GM23338 (cell line): ENCODE measurements at regions not wholly inside any gene's neighbourhood (a gene's known extent, or its start where the extent isn't known, plus 50 kb on each side); places are given as distances from the start of the nearest gene placed in this dataset.

Experiments used
- ATAC-seq: fragments of 200-7000 bp; cut with Tn5 transposase; 3 replicates; pipeline ENCODE4 v1.9.1; 2020
- DNase-seq: peaks from one replicate; pipeline ENCODE4 v3.0.0-alpha.2; 2015; ENCODE audit warnings: low spot score
- H2AFZ ChIP-seq: fragments of 200-600 bp; sonication (generic); 2 replicates; pipeline ENCODE4 v1.8.0; 2016; ENCODE audit warnings: antibody characterized with exemption, mild to moderate bottlenecking, moderate library complexity
- H3F3A ChIP-seq: fragments of 200-600 bp; sonication (generic); replicated peaks from 2 replicates; pipeline ENCODE4 v1.8.0; 2017; ENCODE audit warnings: antibody characterized with exemption, mixed run types, low read depth
- H3K27ac ChIP-seq: fragments of 200-600 bp; sonication (generic); 2 replicates; pipeline ENCODE4 v1.6.1; 2016; ENCODE audit warnings: low read depth
- H3K27me3 ChIP-seq: fragments of 200-600 bp; sonication (generic); 2 replicates; pipeline ENCODE4 v1.8.0; 2016; ENCODE audit warnings: mild to moderate bottlenecking, mixed run types, moderate library complexity; ENCODE audit not compliant: insufficient read depth
- H3K36me3 ChIP-seq: fragments of 200-600 bp; sonication (generic); 2 replicates; pipeline ENCODE4 v1.8.0; 2016; ENCODE audit warnings: mild to moderate bottlenecking; ENCODE audit not compliant: insufficient read depth
- H3K4me1 ChIP-seq: fragments of 200-600 bp; sonication (generic); 2 replicates; pipeline ENCODE4 v1.8.0; 2016; ENCODE audit warnings: mild to moderate bottlenecking, moderate library complexity; ENCODE audit not compliant: insufficient read depth
- H3K4me2 ChIP-seq: fragments of 200-600 bp; sonication (generic); 2 replicates; pipeline ENCODE4 v1.7.1; 2017; ENCODE audit warnings: mixed run types
- H3K4me3 ChIP-seq: fragments of 200-600 bp; sonication (generic); 2 replicates; pipeline ENCODE4 v1.6.1; 2016; ENCODE audit warnings: mixed run types
- H3K79me2 ChIP-seq: fragments of 200-600 bp; sonication (generic); replicated peaks from 2 replicates; pipeline ENCODE4 v1.8.0; 2017; ENCODE audit warnings: mild to moderate bottlenecking; ENCODE audit not compliant: insufficient read depth
- H3K9me2 ChIP-seq: fragments of 200-600 bp; sonication (generic); 2 replicates; pipeline ENCODE4 v1.8.0; 2017; ENCODE audit not compliant: insufficient read depth
- H4K20me1 ChIP-seq: fragments of 200-600 bp; sonication (generic); replicated peaks from 2 replicates; pipeline ENCODE4 v1.8.0; 2017; ENCODE audit warnings: mild to moderate bottlenecking; ENCODE audit not compliant: insufficient read depth
- H3K27ac Mint-ChIP-seq: 2 replicates; pipeline ENCODE4 v1.8.0; 2020; ENCODE audit warnings: inconsistent platforms, mild to moderate bottlenecking, moderate library complexity, mixed read lengths
- H3K27me3 Mint-ChIP-seq: 3 replicates; pipeline ENCODE4 v1.8.0; 2022; ENCODE audit warnings: low read depth, mild to moderate bottlenecking, moderate library complexity, mixed read lengths, inconsistent platforms; ENCODE audit not compliant: insufficient read depth, poor library complexity
- H3K36me3 Mint-ChIP-seq: 3 replicates; pipeline ENCODE4 v1.8.0; 2021; ENCODE audit warnings: low read depth, mild to moderate bottlenecking, inconsistent platforms, moderate library complexity, mixed read lengths
- H3K4me1 Mint-ChIP-seq: 3 replicates; pipeline ENCODE4 v1.8.0; 2020; ENCODE audit warnings: mild to moderate bottlenecking, inconsistent platforms, mixed read lengths
- H3K4me3 Mint-ChIP-seq: 3 replicates; pipeline ENCODE4 v1.8.0; 2021; ENCODE audit warnings: moderate library complexity, mild to moderate bottlenecking, inconsistent platforms, mixed read lengths
- H3K9me3 Mint-ChIP-seq: 3 replicates; pipeline ENCODE4 v1.8.0; 2020; ENCODE audit warnings: moderate library complexity, mild to moderate bottlenecking, inconsistent platforms, mixed read lengths
- CREB1 ChIP-seq: fragments of 250-450 bp; sonication (Bioruptor Pico); IDR thresholded peaks from 2 replicates; pipeline ENCODE4 v1.5.0; 2020; ENCODE audit warnings: low read depth, mild to moderate bottlenecking, moderate library complexity
- CTCF ChIP-seq, 2 experiments: fragments of 200-600 bp in 1 of 2; sonication (generic) in 1 of 2; conservative IDR thresholded peaks; 2 replicates each; pipeline versions ENCODE4 v1.5.1 to v1.6.1; 2016 to 2017; ENCODE audit warnings: antibody characterized with exemption in 2 of 2, low read depth in 2 of 2, mild to moderate bottlenecking in 2 of 2, moderate library complexity in 1 of 2
- ETS1 ChIP-seq: IDR thresholded peaks from 2 replicates; pipeline ENCODE4 v1.6.1; 2016; ENCODE audit warnings: antibody characterized with exemption
- EZH2 ChIP-seq: fragments of 200-600 bp; sonication (generic); IDR thresholded peaks from one replicate; pipeline ENCODE4 v1.8.0; 2017; ENCODE audit warnings: antibody characterized with exemption, mild to moderate bottlenecking, low read depth; ENCODE audit not compliant: unreplicated experiment
- EZH2phosphoT487 ChIP-seq: fragments of 200-600 bp; sonication (generic); IDR thresholded peaks from one replicate; pipeline ENCODE4 v1.8.1; 2018; ENCODE audit warnings: antibody characterized with exemption; ENCODE audit not compliant: unreplicated experiment
- JUNB ChIP-seq: IDR thresholded peaks from one replicate; pipeline ENCODE4 v1.6.1; 2016; ENCODE audit warnings: antibody characterized with exemption; ENCODE audit not compliant: unreplicated experiment
- NANOG ChIP-seq: IDR thresholded peaks from 2 replicates; pipeline ENCODE4 v1.6.1; 2016; ENCODE audit warnings: antibody characterized with exemption, borderline replicate concordance
- POLR2AphosphoS5 ChIP-seq: IDR thresholded peaks from 2 replicates; pipeline ENCODE4 v1.6.1; 2016; ENCODE audit warnings: antibody characterized with exemption, low read depth
- REST ChIP-seq: IDR thresholded peaks from one replicate; pipeline ENCODE4 v1.6.1; 2018; ENCODE audit warnings: antibody characterized with exemption; ENCODE audit not compliant: unreplicated experiment
- STAT1 ChIP-seq: IDR thresholded peaks from one replicate; pipeline ENCODE4 v1.6.1; 2016; ENCODE audit warnings: antibody characterized with exemption; ENCODE audit not compliant: unreplicated experiment
- ZNF114 ChIP-seq: fragments of 250-450 bp; sonication (Bioruptor Pico); IDR thresholded peaks from 2 replicates; pipeline ENCODE4 v1.5.0; 2020; ENCODE audit warnings: mild to moderate bottlenecking, moderate library complexity
- ZNF331 ChIP-seq: fragments of 250-450 bp; sonication (Bioruptor Pico); IDR thresholded peaks from 2 replicates; pipeline ENCODE4 v1.5.0; 2020; ENCODE audit warnings: low read depth, mild to moderate bottlenecking, moderate library complexity
- TF ChIP-seq, protein P1 (sequence below): fragments of 250-450 bp; sonication (Bioruptor Pico); IDR thresholded peaks from 2 replicates; pipeline ENCODE4 v1.5.0; 2020; ENCODE audit warnings: mild to moderate bottlenecking, moderate library complexity

DNA sequence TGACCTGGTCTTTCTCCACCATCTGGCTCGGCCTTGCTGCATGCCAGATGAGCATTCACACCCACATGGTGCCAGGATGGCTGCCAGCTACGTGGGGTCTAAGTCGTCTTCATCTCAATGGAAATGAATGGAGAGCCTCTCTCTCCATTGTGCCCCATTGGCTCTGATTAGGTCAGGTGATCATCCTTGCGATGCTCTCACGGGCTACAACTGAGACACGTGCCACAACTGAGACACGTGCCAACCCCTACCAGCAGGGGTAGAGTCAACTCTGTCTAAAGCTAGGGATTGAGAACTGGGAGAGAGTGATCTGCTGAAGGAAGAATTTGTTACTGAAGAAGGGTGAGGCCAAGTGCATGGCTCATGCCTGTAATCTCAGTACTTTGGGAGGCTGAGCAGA, 67.3 kb upstream of the RALY start:
- H3K27ac ChIP-seq = no peak overlapping the region
- DNase-seq = no peak
- H3K4me1 ChIP-seq = no peaks in the 10 kb centered on the region
- Mint-ChIP-seq H3K27me3 (peaks cover 7% of the 10 kb centered on the region), H3K36me3 (no peaks in the 10 kb centered on the region), H3K27ac (no peak overlapping the region), H3K4me3 (no peak overlapping the region), H3K4me1 (no peaks in the 10 kb centered on the region), H3K9me3 (no peaks in the 10 kb centered on the region)
- no peaks in the 10 kb centered on the region for H4K20me1 ChIP-seq
- H3K4me2 ChIP-seq = no peak overlapping the region
- H2AFZ ChIP-seq = no peak overlapping the region
- H3K27me3 ChIP-seq = no peaks in the 10 kb centered on the region
- ATAC-seq = no peak
- no peaks in the 10 kb centered on the region for H3K9me2 ChIP-seq
- no peak overlapping the region for H3K4me3 ChIP-seq
- no peaks in the 10 kb centered on the region for H3K36me3 ChIP-seq
- TF ChIP-seq, protein P1, sequence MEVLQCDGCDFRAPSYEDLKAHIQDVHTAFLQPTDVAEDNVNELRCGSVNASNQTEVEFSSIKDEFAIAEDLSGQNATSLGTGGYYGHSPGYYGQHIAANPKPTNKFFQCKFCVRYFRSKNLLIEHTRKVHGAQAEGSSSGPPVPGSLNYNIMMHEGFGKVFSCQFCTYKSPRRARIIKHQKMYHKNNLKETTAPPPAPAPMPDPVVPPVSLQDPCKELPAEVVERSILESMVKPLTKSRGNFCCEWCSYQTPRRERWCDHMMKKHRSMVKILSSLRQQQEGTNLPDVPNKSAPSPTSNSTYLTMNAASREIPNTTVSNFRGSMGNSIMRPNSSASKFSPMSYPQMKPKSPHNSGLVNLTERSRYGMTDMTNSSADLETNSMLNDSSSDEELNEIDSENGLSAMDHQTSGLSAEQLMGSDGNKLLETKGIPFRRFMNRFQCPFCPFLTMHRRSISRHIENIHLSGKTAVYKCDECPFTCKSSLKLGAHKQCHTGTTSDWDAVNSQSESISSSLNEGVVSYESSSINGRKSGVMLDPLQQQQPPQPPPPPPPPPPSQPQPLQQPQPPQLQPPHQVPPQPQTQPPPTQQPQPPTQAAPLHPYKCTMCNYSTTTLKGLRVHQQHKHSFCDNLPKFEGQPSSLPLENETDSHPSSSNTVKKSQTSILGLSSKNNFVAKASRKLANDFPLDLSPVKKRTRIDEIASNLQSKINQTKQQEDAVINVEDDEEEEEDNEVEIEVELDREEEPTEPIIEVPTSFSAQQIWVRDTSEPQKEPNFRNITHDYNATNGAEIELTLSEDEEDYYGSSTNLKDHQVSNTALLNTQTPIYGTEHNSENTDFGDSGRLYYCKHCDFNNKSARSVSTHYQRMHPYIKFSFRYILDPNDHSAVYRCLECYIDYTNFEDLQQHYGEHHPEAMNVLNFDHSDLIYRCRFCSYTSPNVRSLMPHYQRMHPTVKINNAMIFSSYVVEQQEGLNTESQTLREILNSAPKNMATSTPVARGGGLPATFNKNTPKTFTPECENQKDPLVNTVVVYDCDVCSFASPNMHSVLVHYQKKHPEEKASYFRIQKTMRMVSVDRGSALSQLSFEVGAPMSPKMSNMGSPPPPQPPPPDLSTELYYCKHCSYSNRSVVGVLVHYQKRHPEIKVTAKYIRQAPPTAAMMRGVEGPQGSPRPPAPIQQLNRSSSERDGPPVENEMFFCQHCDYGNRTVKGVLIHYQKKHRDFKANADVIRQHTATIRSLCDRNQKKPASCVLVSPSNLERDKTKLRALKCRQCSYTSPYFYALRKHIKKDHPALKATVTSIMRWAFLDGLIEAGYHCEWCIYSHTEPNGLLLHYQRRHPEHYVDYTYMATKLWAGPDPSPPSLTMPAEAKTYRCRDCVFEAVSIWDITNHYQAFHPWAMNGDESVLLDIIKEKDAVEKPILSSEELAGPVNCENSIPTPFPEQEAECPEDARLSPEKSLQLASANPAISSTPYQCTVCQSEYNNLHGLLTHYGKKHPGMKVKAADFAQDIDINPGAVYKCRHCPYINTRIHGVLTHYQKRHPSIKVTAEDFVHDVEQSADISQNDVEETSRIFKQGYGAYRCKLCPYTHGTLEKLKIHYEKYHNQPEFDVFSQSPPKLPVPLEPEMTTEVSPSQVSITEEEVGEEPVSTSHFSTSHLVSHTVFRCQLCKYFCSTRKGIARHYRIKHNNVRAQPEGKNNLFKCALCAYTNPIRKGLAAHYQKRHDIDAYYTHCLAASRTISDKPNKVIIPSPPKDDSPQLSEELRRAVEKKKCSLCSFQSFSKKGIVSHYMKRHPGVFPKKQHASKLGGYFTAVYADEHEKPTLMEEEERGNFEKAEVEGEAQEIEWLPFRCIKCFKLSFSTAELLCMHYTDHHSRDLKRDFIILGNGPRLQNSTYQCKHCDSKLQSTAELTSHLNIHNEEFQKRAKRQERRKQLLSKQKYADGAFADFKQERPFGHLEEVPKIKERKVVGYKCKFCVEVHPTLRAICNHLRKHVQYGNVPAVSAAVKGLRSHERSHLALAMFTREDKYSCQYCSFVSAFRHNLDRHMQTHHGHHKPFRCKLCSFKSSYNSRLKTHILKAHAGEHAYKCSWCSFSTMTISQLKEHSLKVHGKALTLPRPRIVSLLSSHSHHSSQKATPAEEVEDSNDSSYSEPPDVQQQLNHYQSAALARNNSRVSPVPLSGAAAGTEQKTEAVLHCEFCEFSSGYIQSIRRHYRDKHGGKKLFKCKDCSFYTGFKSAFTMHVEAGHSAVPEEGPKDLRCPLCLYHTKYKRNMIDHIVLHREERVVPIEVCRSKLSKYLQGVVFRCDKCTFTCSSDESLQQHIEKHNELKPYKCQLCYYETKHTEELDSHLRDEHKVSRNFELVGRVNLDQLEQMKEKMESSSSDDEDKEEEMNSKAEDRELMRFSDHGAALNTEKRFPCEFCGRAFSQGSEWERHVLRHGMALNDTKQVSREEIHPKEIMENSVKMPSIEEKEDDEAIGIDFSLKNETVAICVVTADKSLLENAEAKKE (CRISPR knock-in tag) = no peak
- no peak for TF ChIP-seq JUNB
- TF ChIP-seq NANOG = no peak
- no peak for TF ChIP-seq CREB1 (CRISPR knock-in tag)
- no peak for TF ChIP-seq REST
- TF ChIP-seq ETS1 = no peak
- no peak for TF ChIP-seq ZNF331 (CRISPR knock-in tag)
- TF ChIP-seq POLR2AphosphoS5 = no peak
- no peak for TF ChIP-seq EZH2phosphoT487
- TF ChIP-seq EZH2 = no peak
- TF ChIP-seq CTCF (conservative IDR thresholded peaks at IDR 0.05; ENCODE audit: low read depth in 2 of 2) = no peak
- no peak for TF ChIP-seq STAT1
- TF ChIP-seq ZNF114 (CRISPR knock-in tag) = no peak
- H3K79me2 ChIP-seq = no peaks in the 10 kb centered on the region
- no peaks in the 10 kb centered on the region for H3F3A ChIP-seq
